Caco-2 (cell line): ENCODE measurements at regions not wholly inside any gene's neighbourhood (a gene's known extent, or its start where the extent isn't known, plus 50 kb on each side); places are given as distances from the start of the nearest gene placed in this dataset.

ENCODE experiments used
- BruUV-seq: library from RNA; stranded (reverse); fragments of 400-500 nt; replicated peaks from 2 replicates; lab custom pipeline; 2021; lab: Mats Ljungman, UMichigan
- CTCF ChIA-PET: fragments of 300-600 bp; sonication (Branson Sonifier 250); formaldehyde crosslinking; loops from one replicate; lab custom pipeline; 2022; ENCODE audit warnings: antibody characterized with exemption; lab: Charles Lee
- POLR2A ChIA-PET: fragments of 300-600 bp; sonication (Branson Sonifier 250); formaldehyde crosslinking; loops from one replicate; lab custom pipeline; 2022; ENCODE audit warnings: antibody characterized with exemption; lab: Charles Lee
- DNase-seq, 2 experiments: peaks; one replicate each; pipeline versions ENCODE4 v3.0.0 to v3.0.0-alpha.2; 2020 to 2022
- H3K27me3 ChIP-seq: replicated peaks from 2 replicates; pipeline ENCODE4 v1.6.0; 2011; ENCODE audit warnings: low read length; ENCODE audit not compliant: control insufficient read depth, insufficient read depth
- H3K36me3 ChIP-seq: 2 replicates; pipeline ENCODE4 v1.5.1; 2011; ENCODE audit warnings: low read length; ENCODE audit not compliant: control insufficient read depth, insufficient read depth
- H3K4me1 ChIP-seq: fragments of 250-450 bp; sonication (Bioruptor Pico); 2 replicates; pipeline ENCODE4 v1.5.1; 2020; ENCODE audit warnings: mild to moderate bottlenecking
- H3K4me3 ChIP-seq: 2 replicates; pipeline ENCODE4 v1.5.1; 2011; ENCODE audit warnings: low read depth, mild to moderate bottlenecking, control low read depth, low read length
- H3K9me3 ChIP-seq: fragments of 250-450 bp; sonication (Bioruptor Pico); 2 replicates; pipeline ENCODE4 v1.5.1; 2020; ENCODE audit warnings: mild to moderate bottlenecking, moderate library complexity
- H3K27ac Mint-ChIP-seq: one replicate; pipeline ENCODE4 v1.8.0; 2022; ENCODE audit warnings: mixed read lengths; ENCODE audit not compliant: unreplicated experiment
- H3K27me3 Mint-ChIP-seq: one replicate; pipeline ENCODE4 v1.8.0; 2022; ENCODE audit warnings: mixed read lengths; ENCODE audit not compliant: insufficient read depth, unreplicated experiment
- H3K36me3 Mint-ChIP-seq: one replicate; pipeline ENCODE4 v1.8.0; 2022; ENCODE audit warnings: mild to moderate bottlenecking, mixed read lengths; ENCODE audit not compliant: insufficient read depth, unreplicated experiment
- H3K4me1 Mint-ChIP-seq: one replicate; pipeline ENCODE4 v1.8.0; 2022; ENCODE audit warnings: low read depth, mixed read lengths; ENCODE audit not compliant: unreplicated experiment
- H3K4me3 Mint-ChIP-seq: one replicate; pipeline ENCODE4 v1.8.0; 2022; ENCODE audit warnings: mild to moderate bottlenecking, moderate library complexity, mixed read lengths; ENCODE audit not compliant: unreplicated experiment
- H3K9me3 Mint-ChIP-seq: one replicate; pipeline ENCODE4 v1.8.0; 2022; ENCODE audit warnings: mixed read lengths; ENCODE audit not compliant: unreplicated experiment
- CTCF ChIP-seq, 2 experiments: fragments of 200-600 bp in 1 of 2; IDR thresholded peaks; 1 replicate in 1 of 2; 2 replicates in 1 of 2; pipeline versions ENCODE4 v1.5.1 to v1.8.0; 2011 to 2022; ENCODE audit warnings: antibody characterized with exemption in 1 of 2, control low read depth in 1 of 2, inconsistent platforms in 1 of 2, low read depth in 1 of 2, low read length in 1 of 2, mild to moderate bottlenecking in 1 of 2, moderate library complexity in 1 of 2; ENCODE audit not compliant: insufficient read depth in 1 of 2, severe bottlenecking in 1 of 2, unreplicated experiment in 1 of 2
- intact Hi-C: fragments of 100-400 bp; cut with micrococcal nuclease; formaldehyde crosslinking; loops from one replicate; pipeline ENCODE4 v1.10.0; 2022; ENCODE audit not compliant: unreplicated experiment

- H3K27ac Mint-ChIP-seq = no peak overlapping the region
- no peaks in the 10 kb centered on the region for H3K36me3 Mint-ChIP-seq
- H3K36me3 ChIP-seq = no peaks in the 10 kb centered on the region
- BruUV-seq = no TSS peak
- no peak for DNase-seq
- no peaks in the 10 kb centered on the region for H3K4me1 ChIP-seq
- H3K4me3 Mint-ChIP-seq = no peak overlapping the region
- H3K27me3 Mint-ChIP-seq = no peaks in the 10 kb centered on the region
- H3K9me3 Mint-ChIP-seq = no peaks in the 10 kb centered on the region
- ChIA-PET POLR2A (no interaction called here), CTCF (no interaction called here)
- no peaks in the 10 kb centered on the region for H3K4me1 Mint-ChIP-seq
- intact Hi-C loops = no loop called here
- TF ChIP-seq CTCF (IDR thresholded peaks at IDR 0.05; ENCODE audit: insufficient read depth in 1 of 2, low read depth in 1 of 2, low read length in 1 of 2, severe bottlenecking in 1 of 2, unreplicated experiment in 1 of 2) = no peak
- no peaks in the 10 kb centered on the region for H3K27me3 ChIP-seq
- H3K9me3 ChIP-seq = no peaks in the 10 kb centered on the region
- no peak overlapping the region for H3K4me3 ChIP-seq
Measured at GRCh38 chr3:6714962-6715361, 146.0 kb upstream of the GRM7 start.

GRCh38 chr3:6716420-6716819, 144.5 kb upstream of the GRM7 start:
- H3K9me3 Mint-ChIP-seq = no peaks in the 10 kb centered on the region
- no peak for TF ChIP-seq CTCF (IDR thresholded peaks at IDR 0.05; ENCODE audit: insufficient read depth in 1 of 2, low read depth in 1 of 2, low read length in 1 of 2, severe bottlenecking in 1 of 2, unreplicated experiment in 1 of 2)

GRCh38 chr3:6717026-6717943, 143.6 kb upstream of the GRM7 start:
- H3K4me1 Mint-ChIP-seq = no peaks in the 10 kb centered on the region
- no peak overlapping the region for H3K27ac Mint-ChIP-seq
- no TSS peak for BruUV-seq
- POLR2A ChIA-PET = no interaction called here
- DNase-seq = no peak
- H3K27me3 Mint-ChIP-seq = no peaks in the 10 kb centered on the region
- no peaks in the 10 kb centered on the region for H3K9me3 Mint-ChIP-seq
- no peaks in the 10 kb centered on the region for H3K36me3 Mint-ChIP-seq
- H3K27me3 ChIP-seq = no peaks in the 10 kb centered on the region
- no peaks in the 10 kb centered on the region for H3K36me3 ChIP-seq
- no peak for TF ChIP-seq CTCF (IDR thresholded peaks at IDR 0.05; ENCODE audit: insufficient read depth in 1 of 2, low read depth in 1 of 2, low read length in 1 of 2, severe bottlenecking in 1 of 2, unreplicated experiment in 1 of 2)
- intact Hi-C loops = no loop called here
- H3K4me3 ChIP-seq = no peak overlapping the region
- H3K4me3 Mint-ChIP-seq = no peak overlapping the region
- CTCF ChIA-PET = no interaction called here
- H3K9me3 ChIP-seq = no peaks in the 10 kb centered on the region
- no peaks in the 10 kb centered on the region for H3K4me1 ChIP-seq

More at GRCh38 chr3:6716420-6716819, 144.5 kb upstream of the GRM7 start:
- Histone ChIP-seq H3K27me3 (no peaks in the 10 kb centered on the region), H3K9me3 (no peaks in the 10 kb centered on the region), H3K4me3 (no peak overlapping the region), H3K4me1 (no peaks in the 10 kb centered on the region), H3K36me3 (no peaks in the 10 kb centered on the region)
- no peaks in the 10 kb centered on the region for H3K36me3 Mint-ChIP-seq
- DNase-seq = no peak
- intact Hi-C loops = no loop called here
- no peaks in the 10 kb centered on the region for H3K4me1 Mint-ChIP-seq
- no peak overlapping the region for H3K27ac Mint-ChIP-seq
- H3K4me3 Mint-ChIP-seq = no peak overlapping the region
- H3K27me3 Mint-ChIP-seq = no peaks in the 10 kb centered on the region
- POLR2A ChIA-PET = no interaction called here
- no TSS peak for BruUV-seq
- CTCF ChIA-PET = no interaction called here
